Left lung (tissue), 4 donors: ENCODE measurements at regions not wholly inside any gene's neighbourhood (a gene's known extent, or its start where the extent isn't known, plus 50 kb on each side); places are given as distances from the start of the nearest gene placed in this dataset.
"Not testable (repeated sequence)": the region's sequence is repeated elsewhere in the genome, so short reads cannot be mapped to it uniquely, and the experiment has no call there.

Source experiments
- ATAC-seq: fragments of 200-7000 bp; cut with Tn5 transposase; one replicate; pipeline ENCODE4 v1.9.1; 2020; ENCODE audit warnings: moderate library complexity
- DNase-seq, 4 donors: peaks; one replicate each; pipeline ENCODE4 v3.0.0-alpha.2; 2013 to 2020
- H3K27ac ChIP-seq, 2 donors: fragments of 200-600 bp; sonication (generic) in 1 of 2; one replicate each; pipeline versions ENCODE4 v1.5.0 to v1.8.0; 2020 to 2021
- H3K27me3 ChIP-seq, 2 donors: fragments of 200-600 bp; sonication (generic) in 1 of 2; one replicate each; pipeline versions ENCODE4 v1.5.0 to v1.8.0; 2020 to 2021
- H3K36me3 ChIP-seq, 2 donors: fragments of 200-600 bp; sonication (generic) in 1 of 2; one replicate each; pipeline versions ENCODE4 v1.5.0 to v1.8.0; 2020 to 2021
- H3K4me1 ChIP-seq, 2 donors: fragments of 200-600 bp; one replicate each; pipeline ENCODE4 v1.8.0; 2021
- H3K4me3 ChIP-seq, 2 donors: fragments of 200-600 bp; sonication (generic) in 1 of 2; one replicate each; pipeline versions ENCODE4 v1.5.0 to v1.8.0; 2020 to 2021; ENCODE audit warnings: mild to moderate bottlenecking in 1 of 2
- H3K9me3 ChIP-seq, 2 donors: fragments of 200-600 bp; sonication (generic) in 1 of 2; one replicate each; pipeline versions ENCODE4 v1.5.0 to v1.8.0; 2020 to 2021
- intact Hi-C, 2 donors: fragments of 100-400 bp; cut with DNase I; formaldehyde crosslinking; loops; one replicate each; pipeline versions ENCODE4 v1.11.2 to v1.14.2; 2022
- TF ChIP-seq, protein P1 (sequence below), 2 donors: fragments of 200-600 bp; sonication (generic) in 1 of 2; IDR thresholded peaks; one replicate each; pipeline versions ENCODE4 v1.5.0 to v1.8.0; 2021; ENCODE audit warnings: antibody characterized with exemption in 2 of 2
- donor health status: DM: no; HTN: yes; CAD: no.
- donor health status: DM: no; HTN: no; CAD: no.

DNA sequence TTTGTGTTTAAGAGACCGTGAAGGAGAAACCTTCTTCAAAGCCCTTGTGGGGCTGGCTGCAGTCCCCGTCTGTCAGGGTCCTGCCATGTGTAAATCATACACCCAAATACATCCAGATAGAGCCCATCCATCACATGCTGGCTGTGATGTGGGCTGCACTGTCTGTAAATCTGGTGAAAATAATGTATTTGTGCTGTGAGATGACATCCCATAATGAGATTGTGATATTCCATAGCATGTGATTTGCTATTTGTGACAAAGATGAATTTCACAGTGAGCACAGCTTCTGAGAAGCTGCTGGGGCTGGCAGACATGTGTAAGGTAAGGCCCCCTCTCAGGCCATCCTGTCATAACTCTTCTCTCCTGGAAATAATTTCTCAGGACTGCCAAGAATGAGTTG lies 114.3 kb upstream of the MB21D2 start:
- peaks cover 0 to 2% of the 10 kb centered on the region in 2 donors for H3K4me1 ChIP-seq
- H3K27ac ChIP-seq: no peak overlapping the region
- no peak for DNase-seq
- no peak for ATAC-seq
- H3K4me3 ChIP-seq: no peak overlapping the region
- peaks cover 9 to 34% of the 10 kb centered on the region in 2 donors for H3K27me3 ChIP-seq
- H3K36me3 ChIP-seq: no peaks in the 10 kb centered on the region
- intact Hi-C loops: no loop called here
- H3K9me3 ChIP-seq: no peaks in the 10 kb centered on the region
- TF ChIP-seq, protein P1, sequence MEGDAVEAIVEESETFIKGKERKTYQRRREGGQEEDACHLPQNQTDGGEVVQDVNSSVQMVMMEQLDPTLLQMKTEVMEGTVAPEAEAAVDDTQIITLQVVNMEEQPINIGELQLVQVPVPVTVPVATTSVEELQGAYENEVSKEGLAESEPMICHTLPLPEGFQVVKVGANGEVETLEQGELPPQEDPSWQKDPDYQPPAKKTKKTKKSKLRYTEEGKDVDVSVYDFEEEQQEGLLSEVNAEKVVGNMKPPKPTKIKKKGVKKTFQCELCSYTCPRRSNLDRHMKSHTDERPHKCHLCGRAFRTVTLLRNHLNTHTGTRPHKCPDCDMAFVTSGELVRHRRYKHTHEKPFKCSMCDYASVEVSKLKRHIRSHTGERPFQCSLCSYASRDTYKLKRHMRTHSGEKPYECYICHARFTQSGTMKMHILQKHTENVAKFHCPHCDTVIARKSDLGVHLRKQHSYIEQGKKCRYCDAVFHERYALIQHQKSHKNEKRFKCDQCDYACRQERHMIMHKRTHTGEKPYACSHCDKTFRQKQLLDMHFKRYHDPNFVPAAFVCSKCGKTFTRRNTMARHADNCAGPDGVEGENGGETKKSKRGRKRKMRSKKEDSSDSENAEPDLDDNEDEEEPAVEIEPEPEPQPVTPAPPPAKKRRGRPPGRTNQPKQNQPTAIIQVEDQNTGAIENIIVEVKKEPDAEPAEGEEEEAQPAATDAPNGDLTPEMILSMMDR (IDR thresholded peaks at IDR 0.05): no peak

DNA sequence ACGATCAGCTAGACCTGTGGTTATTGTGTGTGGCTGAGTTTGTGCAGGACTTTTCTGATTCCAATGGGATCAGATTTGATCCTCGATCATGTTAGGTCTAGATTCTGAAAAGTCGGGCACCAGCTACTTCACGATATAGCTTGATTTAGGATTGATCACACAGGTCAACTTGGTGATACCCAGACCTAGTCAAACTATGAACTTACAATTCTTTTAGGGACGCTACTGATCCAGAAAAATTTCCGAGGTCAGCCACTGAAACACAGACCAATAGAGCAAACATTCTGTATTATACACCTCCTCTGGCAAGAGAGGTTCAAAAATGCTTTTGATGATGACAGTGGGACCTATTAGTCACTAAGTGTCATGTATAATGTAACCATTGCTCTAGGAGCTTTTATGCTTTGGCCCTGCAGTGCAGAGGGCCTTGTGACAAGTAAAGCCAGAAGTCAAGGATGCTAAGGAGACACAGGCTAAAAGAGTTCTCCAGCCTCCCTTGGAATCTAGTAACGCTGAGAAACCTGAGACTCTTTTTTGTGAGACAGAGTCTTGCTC lies 115.6 kb upstream of the MB21D2 start:
- Histone ChIP-seq H3K36me3 (no peaks in the 10 kb centered on the region), H3K9me3 (peaks cover 0 to 3% of the 10 kb centered on the region in 2 donors), H3K27ac (no peak overlapping the region), H3K4me3 (no peak overlapping the region), H3K27me3 (peaks cover 9 to 34% of the 10 kb centered on the region in 2 donors), H3K4me1 (peaks cover 0 to 2% of the 10 kb centered on the region in 2 donors)
- DNase-seq (no peak), ATAC-seq (no peak)
- TF ChIP-seq, protein P1 (IDR thresholded peaks at IDR 0.05): no peak
- intact Hi-C loops: no loop called here

DNA sequence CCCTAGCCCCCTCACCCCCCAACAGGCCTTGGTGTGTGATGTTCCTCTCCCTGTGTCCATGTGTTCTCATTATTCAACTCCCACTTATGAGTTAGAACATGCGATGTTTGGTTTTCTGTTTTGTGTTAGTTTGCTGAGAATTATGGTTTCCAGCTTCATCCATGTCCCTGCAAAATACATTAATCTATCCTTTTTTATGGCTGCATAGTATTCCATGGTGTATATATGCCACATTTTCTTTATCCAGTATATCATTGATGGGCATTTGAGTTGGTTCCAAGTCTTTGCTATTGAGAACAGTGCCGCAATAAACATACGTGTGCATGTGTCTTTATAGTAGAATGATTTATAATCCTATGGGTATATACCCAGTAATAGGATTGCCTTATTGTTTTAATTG lies 120.2 kb upstream of the MB21D2 start:
- H3K36me3 ChIP-seq, ATAC-seq, H3K4me1 ChIP-seq, H3K27ac ChIP-seq, H3K9me3 ChIP-seq, DNase-seq, H3K4me3 ChIP-seq, intact Hi-C loops: not testable (repeated sequence)
- H3K27me3 ChIP-seq: peaks cover 0 to 21% of the 10 kb centered on the region in 2 donors

DNA sequence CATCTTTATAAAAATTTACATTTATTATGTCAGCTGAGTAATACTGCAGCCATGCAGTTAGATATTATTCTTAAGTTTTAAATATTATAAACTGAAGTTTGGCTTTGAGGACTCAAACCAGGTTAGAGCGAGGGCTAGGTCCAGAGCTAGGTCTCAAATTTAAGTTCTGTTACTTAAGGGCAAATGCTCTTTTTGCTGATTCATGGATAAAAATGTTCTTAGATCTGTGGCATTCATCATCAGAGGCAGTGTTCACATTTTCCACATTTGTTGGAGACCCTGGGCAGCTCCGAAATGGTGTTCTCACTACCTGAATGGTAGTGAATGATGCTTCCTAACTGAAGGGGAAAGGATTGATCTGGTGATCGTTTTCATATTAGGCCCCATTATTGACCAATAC lies 121.4 kb upstream of the MB21D2 start:
- H3K27me3 ChIP-seq: peaks cover 0 to 11% of the 10 kb centered on the region in 2 donors
- H3K27ac ChIP-seq: no peak overlapping the region
- H3K36me3 ChIP-seq: no peaks in the 10 kb centered on the region
- ATAC-seq: no peak
- intact Hi-C loops: no loop called here
- TF ChIP-seq, protein P1 (IDR thresholded peaks at IDR 0.05): no peak
- no peaks in the 10 kb centered on the region for H3K4me1 ChIP-seq
- peaks cover 0 to 3% of the 10 kb centered on the region in 2 donors for H3K9me3 ChIP-seq
- no peak overlapping the region for H3K4me3 ChIP-seq
- DNase-seq: no peak

DNA sequence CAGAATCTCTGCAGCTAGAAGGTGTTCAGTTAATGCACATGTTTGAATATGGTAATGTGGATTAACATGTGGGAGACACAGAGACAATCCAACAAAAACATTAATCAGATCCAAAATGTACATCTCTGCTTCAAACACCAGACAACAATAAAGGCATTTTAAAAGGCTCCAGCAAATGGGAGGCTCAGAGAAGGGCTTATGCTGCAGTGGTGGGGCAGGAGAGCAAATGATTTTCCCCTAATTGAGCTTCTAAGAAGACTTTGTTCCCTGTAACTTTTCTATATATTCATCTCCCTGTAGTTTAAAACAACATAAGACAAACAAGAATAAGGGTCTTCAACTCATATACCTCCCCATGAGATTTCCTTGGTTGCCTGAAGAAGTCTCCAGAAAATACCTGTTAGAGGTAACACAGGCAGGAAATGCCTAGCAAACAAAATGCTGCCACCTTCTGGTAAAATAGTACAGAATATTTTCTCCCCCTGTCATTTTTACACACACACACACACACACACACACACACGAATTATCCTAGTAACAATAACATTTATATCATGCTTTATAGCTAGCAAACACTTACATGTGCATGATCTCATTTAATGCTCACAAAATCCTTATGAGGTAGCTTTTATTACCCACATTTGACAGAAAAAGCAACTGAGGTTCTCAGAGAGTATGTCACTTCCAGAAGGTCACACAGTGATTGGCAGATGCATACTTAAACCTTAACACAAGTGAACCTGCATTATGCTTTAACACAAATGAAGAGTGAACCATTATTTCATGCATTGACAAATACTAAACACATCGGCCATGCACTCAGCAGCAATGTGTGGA lies 123.4 kb upstream of the MB21D2 start:
- Histone ChIP-seq H3K27me3 (peaks cover 0 to 3% of the 10 kb centered on the region in 2 donors), H3K4me1 (no peaks in the 10 kb centered on the region), H3K36me3 (no peaks in the 10 kb centered on the region), H3K9me3 (peaks cover 0 to 3% of the 10 kb centered on the region in 2 donors), H3K27ac (no peak overlapping the region), H3K4me3 (no peak overlapping the region)
- peak in 1 of 4 donors; percentile 24 for DNase-seq
- ATAC-seq: peak; percentile 75
- intact Hi-C loops: loop anchor here in 1 of 2 donors (5.0 kb wide), 1 partner anchor 224 kb away; no protein-coding TSS in a partner anchor
- TF ChIP-seq, protein P1 (IDR thresholded peaks at IDR 0.05): peak; percentile 16 to 19
